ENCODE measurements at regions not wholly inside any gene's neighbourhood (a gene's known extent, or its start where the extent isn't known, plus 50 kb on each side); places are given as distances from the start of the nearest gene placed in this dataset.

GRCh38 chr2:7801212-7801611, 880.6 kb upstream of the ID2 start:
- H3K4me1 ChIP-seq (ENCODE audit: control insufficient read depth, insufficient read depth, low read length): no peaks in the 10 kb centered on the region

DNA sequence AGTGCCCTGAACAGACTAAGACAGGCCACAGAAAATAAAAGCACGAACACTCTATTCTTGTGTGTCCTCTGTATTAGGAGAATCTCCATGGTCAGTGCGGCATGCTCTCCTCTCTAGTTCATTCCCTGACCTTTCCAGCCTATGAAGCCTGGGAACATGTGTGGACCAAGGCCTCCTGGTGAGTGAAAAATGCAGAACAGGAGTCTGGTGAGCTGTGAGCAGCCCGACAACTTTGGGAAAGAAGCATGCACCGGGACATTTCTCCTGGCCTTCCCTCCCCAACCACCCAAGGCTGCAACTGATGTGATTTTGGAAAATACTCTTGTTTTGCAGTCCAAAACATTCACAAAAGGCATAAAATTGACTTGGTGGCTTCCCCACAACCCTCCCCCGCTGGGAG, 878.3 kb upstream of the ID2 start:
- no peaks in the 10 kb centered on the region for H3K36me3 ChIP-seq (ENCODE audit: control insufficient read depth, insufficient read depth, low read length)
- no CpG with 5 or more reads among the region's 5 CpGs for WGBS (ENCODE audit: insufficient coverage)
- peak; percentile 50 for DNase-seq
- no peak overlapping the region for H3K4me3 ChIP-seq (ENCODE audit: low read length)
- H3K27me3 ChIP-seq (ENCODE audit: control insufficient read depth, insufficient read depth, low read length): no peaks in the 10 kb centered on the region
- H3K27ac ChIP-seq (ENCODE audit: low read length): no peak overlapping the region
- peaks cover 10% of the 10 kb centered on the region for H3K9me3 ChIP-seq (replicated peaks; ENCODE audit: control insufficient read depth, low read depth, low read length)
- H3K4me1 ChIP-seq (ENCODE audit: control insufficient read depth, insufficient read depth, low read length): no peaks in the 10 kb centered on the region

More at GRCh38 chr2:7801212-7801611, 880.6 kb upstream of the ID2 start:
- Histone ChIP-seq H3K9me3 (replicated peaks; ENCODE audit: control insufficient read depth, low read depth, low read length) (peaks cover 10% of the 10 kb centered on the region), H3K4me3 (ENCODE audit: low read length) (no peak overlapping the region), H3K27me3 (ENCODE audit: control insufficient read depth, insufficient read depth, low read length) (no peaks in the 10 kb centered on the region), H3K27ac (ENCODE audit: low read length) (no peak overlapping the region), H3K36me3 (ENCODE audit: control insufficient read depth, insufficient read depth, low read length) (no peaks in the 10 kb centered on the region)
- no peak for DNase-seq

DNA sequence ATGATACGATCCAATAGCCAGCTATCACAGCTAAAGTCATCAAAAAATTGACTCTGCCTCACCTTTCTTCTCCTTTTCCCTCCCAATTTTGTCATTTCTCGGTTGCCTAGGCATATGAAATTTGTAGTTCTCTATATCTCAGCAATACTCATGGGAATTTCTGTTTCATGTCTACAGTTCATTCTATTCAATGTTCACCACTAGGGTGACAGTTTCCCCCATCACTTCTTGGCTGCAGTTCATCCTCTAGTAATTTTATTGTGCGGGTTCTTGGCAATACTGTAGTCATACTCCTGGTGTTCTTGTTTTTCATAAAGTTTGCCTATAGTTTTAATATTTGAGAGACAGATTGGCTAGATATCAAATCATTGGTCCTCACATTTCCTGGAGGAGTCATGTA, 872.2 kb upstream of the ID2 start:
- H3K36me3 ChIP-seq (ENCODE audit: control insufficient read depth, insufficient read depth, low read length): no peaks in the 10 kb centered on the region
- H3K4me3 ChIP-seq (ENCODE audit: low read length): no peak overlapping the region
- WGBS (ENCODE audit: insufficient coverage): 80% methylated on average over 2 of the region's 3 CpGs
- peaks cover 5% of the 10 kb centered on the region for H3K4me1 ChIP-seq (ENCODE audit: control insufficient read depth, insufficient read depth, low read length)
- no peak for DNase-seq
- H3K27ac ChIP-seq (ENCODE audit: low read length): no peak overlapping the region
- H3K9me3 ChIP-seq (replicated peaks; ENCODE audit: control insufficient read depth, low read depth, low read length): no peaks in the 10 kb centered on the region
- H3K27me3 ChIP-seq (ENCODE audit: control insufficient read depth, insufficient read depth, low read length): peaks cover 2% of the 10 kb centered on the region

GRCh38 chr2:7811073-7811472, 870.8 kb upstream of the ID2 start:
- Histone ChIP-seq H3K27me3 (ENCODE audit: control insufficient read depth, insufficient read depth, low read length) (peaks cover 4% of the 10 kb centered on the region), H3K27ac (ENCODE audit: low read length) (no peak overlapping the region), H3K9me3 (replicated peaks; ENCODE audit: control insufficient read depth, low read depth, low read length) (no peaks in the 10 kb centered on the region), H3K4me3 (ENCODE audit: low read length) (no peak overlapping the region), H3K36me3 (ENCODE audit: control insufficient read depth, insufficient read depth, low read length) (no peaks in the 10 kb centered on the region), H3K4me1 (ENCODE audit: control insufficient read depth, insufficient read depth, low read length) (peaks cover 5% of the 10 kb centered on the region)
- no peak for DNase-seq
- 100% methylated on average over 1 of the region's 3 CpGs for WGBS (ENCODE audit: insufficient coverage)

DNA sequence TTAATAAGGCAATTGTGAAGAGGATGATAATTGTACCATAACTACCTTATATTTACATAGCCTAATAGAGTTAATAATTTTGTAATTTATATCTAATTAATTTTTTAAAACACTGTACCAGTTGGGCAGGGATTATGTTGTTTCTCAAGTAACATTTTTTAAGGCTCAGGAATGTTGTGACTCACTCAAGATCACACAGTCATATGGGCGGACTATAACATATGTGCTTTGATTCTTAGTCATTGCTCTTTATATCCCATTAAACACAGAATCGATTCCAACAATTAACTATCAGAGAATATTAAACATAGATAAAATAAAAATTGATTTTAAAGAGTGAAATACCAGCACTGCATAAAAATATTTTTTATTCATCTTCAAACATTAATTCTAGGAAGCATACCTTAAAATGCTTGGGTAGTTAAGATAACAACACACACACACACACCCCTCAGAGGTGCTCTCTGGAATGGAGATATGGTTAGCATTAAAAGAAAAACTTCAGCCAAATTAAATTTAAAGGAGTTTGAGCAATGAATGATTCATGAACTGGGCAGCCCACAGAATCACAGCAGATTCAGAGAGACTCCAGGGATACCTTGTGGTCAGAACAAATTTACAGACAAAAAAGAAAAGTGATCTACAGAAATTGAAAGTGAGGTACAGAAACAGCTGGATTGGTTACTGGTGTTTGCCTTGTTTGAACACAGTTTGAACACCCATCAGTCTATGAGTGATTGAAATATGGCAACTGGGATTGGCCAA, 869.4 kb upstream of the ID2 start:
- H3K4me3 ChIP-seq (ENCODE audit: low read length): no peak overlapping the region
- no CpG with 5 or more reads among the region's 2 CpGs for WGBS (ENCODE audit: insufficient coverage)
- no peak for DNase-seq
- H3K36me3 ChIP-seq (ENCODE audit: control insufficient read depth, insufficient read depth, low read length): no peaks in the 10 kb centered on the region
- H3K4me1 ChIP-seq (ENCODE audit: control insufficient read depth, insufficient read depth, low read length): peaks cover 5% of the 10 kb centered on the region
- H3K9me3 ChIP-seq (replicated peaks; ENCODE audit: control insufficient read depth, low read depth, low read length): no peaks in the 10 kb centered on the region
- H3K27ac ChIP-seq (ENCODE audit: low read length): no peak overlapping the region
- peaks cover 4% of the 10 kb centered on the region for H3K27me3 ChIP-seq (ENCODE audit: control insufficient read depth, insufficient read depth, low read length)

GRCh38 chr2:7813541-7814292, 868.1 kb upstream of the ID2 start:
- DNase-seq: peak; percentile 89
- Histone ChIP-seq H3K36me3 (ENCODE audit: control insufficient read depth, insufficient read depth, low read length) (no peaks in the 10 kb centered on the region), H3K4me3 (ENCODE audit: low read length) (no peak overlapping the region), H3K4me1 (ENCODE audit: control insufficient read depth, insufficient read depth, low read length) (peaks cover 5% of the 10 kb centered on the region), H3K9me3 (replicated peaks; ENCODE audit: control insufficient read depth, low read depth, low read length) (no peaks in the 10 kb centered on the region), H3K27me3 (ENCODE audit: control insufficient read depth, insufficient read depth, low read length) (peaks cover 4% of the 10 kb centered on the region), H3K27ac (ENCODE audit: low read length) (no peak overlapping the region)
- 33% methylated on average over 5 of the region's 9 CpGs for WGBS (ENCODE audit: insufficient coverage)

- Histone ChIP-seq H3K4me1 (ENCODE audit: control insufficient read depth, insufficient read depth, low read length) (peaks cover 5% of the 10 kb centered on the region), H3K9me3 (replicated peaks; ENCODE audit: control insufficient read depth, low read depth, low read length) (no peaks in the 10 kb centered on the region), H3K27me3 (ENCODE audit: control insufficient read depth, insufficient read depth, low read length) (peaks cover 4% of the 10 kb centered on the region), H3K36me3 (ENCODE audit: control insufficient read depth, insufficient read depth, low read length) (no peaks in the 10 kb centered on the region), H3K27ac (ENCODE audit: low read length) (no peak overlapping the region), H3K4me3 (ENCODE audit: low read length) (no peak overlapping the region)
- no peak for DNase-seq
- WGBS (ENCODE audit: insufficient coverage): 56% methylated on average over 3 of the region's 3 CpGs
Measured at GRCh38 chr2:7815726-7816125, 866.1 kb upstream of the ID2 start.

- Histone ChIP-seq H3K9me3 (replicated peaks; ENCODE audit: control insufficient read depth, low read depth, low read length) (no peaks in the 10 kb centered on the region), H3K4me3 (ENCODE audit: low read length) (no peak overlapping the region), H3K27me3 (ENCODE audit: control insufficient read depth, insufficient read depth, low read length) (peaks cover 2% of the 10 kb centered on the region), H3K27ac (ENCODE audit: low read length) (no peak overlapping the region), H3K4me1 (ENCODE audit: control insufficient read depth, insufficient read depth, low read length) (peaks cover 5% of the 10 kb centered on the region), H3K36me3 (ENCODE audit: control insufficient read depth, insufficient read depth, low read length) (no peaks in the 10 kb centered on the region)
- peak; percentile 28 for DNase-seq
- WGBS (ENCODE audit: insufficient coverage): 37% methylated on average over 3 of the region's 7 CpGs
Measured at GRCh38 chr2:7816233-7816632, 865.6 kb upstream of the ID2 start.

GRCh38 chr2:7816944-7817343, 864.9 kb upstream of the ID2 start:
- Histone ChIP-seq H3K27ac (ENCODE audit: low read length) (no peak overlapping the region), H3K9me3 (replicated peaks; ENCODE audit: control insufficient read depth, low read depth, low read length) (no peaks in the 10 kb centered on the region), H3K27me3 (ENCODE audit: control insufficient read depth, insufficient read depth, low read length) (peaks cover 2% of the 10 kb centered on the region), H3K4me3 (ENCODE audit: low read length) (no peak overlapping the region), H3K36me3 (ENCODE audit: control insufficient read depth, insufficient read depth, low read length) (no peaks in the 10 kb centered on the region), H3K4me1 (ENCODE audit: control insufficient read depth, insufficient read depth, low read length) (peaks cover 5% of the 10 kb centered on the region)
- no peak for DNase-seq
- WGBS (ENCODE audit: insufficient coverage): 67% methylated on average over 1 of the region's 2 CpGs

- Histone ChIP-seq H3K4me1 (ENCODE audit: control insufficient read depth, insufficient read depth, low read length) (no peaks in the 10 kb centered on the region), H3K9me3 (replicated peaks; ENCODE audit: control insufficient read depth, low read depth, low read length) (no peaks in the 10 kb centered on the region), H3K4me3 (ENCODE audit: low read length) (no peak overlapping the region), H3K27me3 (ENCODE audit: control insufficient read depth, insufficient read depth, low read length) (peaks cover 2% of the 10 kb centered on the region), H3K36me3 (ENCODE audit: control insufficient read depth, insufficient read depth, low read length) (no peaks in the 10 kb centered on the region), H3K27ac (ENCODE audit: low read length) (no peak overlapping the region)
- DNase-seq: no peak
- WGBS (ENCODE audit: insufficient coverage): 80% methylated on average over 2 of the region's 5 CpGs
Measured at GRCh38 chr2:7819316-7819715, 862.5 kb upstream of the ID2 start.

Data from muscle of leg (tissue), 3 donors.